HepG2 (cell line): ENCODE measurements at regions not wholly inside any gene's neighbourhood (a gene's known extent, or its start where the extent isn't known, plus 50 kb on each side); places are given as distances from the start of the nearest gene placed in this dataset.

Source experiments
- ATAC-seq: fragments of 200-7000 bp; cut with Tn5 transposase; 3 replicates; pipeline ENCODE4 v1.9.1; 2020; ENCODE audit warnings: mild to moderate bottlenecking, moderate library complexity
- BruUV-seq: library from RNA; stranded (reverse); fragments of 400-500 nt; replicated peaks from 2 replicates; lab custom pipeline; 2021; lab: Mats Ljungman, UMichigan
- CTCF ChIA-PET: fragments of 300-600 bp; formaldehyde crosslinking; extraction: SDS; loops from one replicate; lab custom pipeline; 2021; ENCODE audit warnings: low total read pairs, inconsistent platforms, low intra/inter-chr PET ratio; lab: Yijun Ruan, JAX
- POLR2A ChIA-PET: fragments of 350-600 bp; sonication (Branson Sonifier 250); formaldehyde crosslinking; loops from one replicate; lab custom pipeline; 2020; ENCODE audit warnings: antibody characterized with exemption, inconsistent platforms; lab: Yijun Ruan, JAX
- DNase-seq: peaks from one replicate; pipeline ENCODE4 v3.0.0-alpha.2; 2015; ENCODE audit warnings: low spot score
- FAIRE-seq: peaks from 3 replicates; lab custom pipeline; 2011; peaks lifted over from hg19 to GRCh38; lab: Jason Lieb, UNC
- H2AFZ ChIP-seq: one replicate; pipeline ENCODE4 v1.6.1; 2011; ENCODE audit warnings: low read length, inconsistent platforms
- H3K27ac ChIP-seq: fragments of 300-600 bp; 3 replicates; pipeline ENCODE4 v1.8.0; 2011; ENCODE audit warnings: mixed run types, mild to moderate bottlenecking, mixed read lengths, low read length, inconsistent platforms; ENCODE audit not compliant: insufficient read depth; ENCODE audit errors: extremely low read length
- H3K27me3 ChIP-seq, 2 experiments: fragments of 200-600 bp in 1 of 2; 2 replicates in 1 of 2; 3 replicates in 1 of 2; pipeline versions ENCODE4 v1.6.0 to v1.8.0; 2011; ENCODE audit warnings: low read length in 2 of 2, mild to moderate bottlenecking in 2 of 2, moderate library complexity in 2 of 2, inconsistent platforms in 1 of 2; ENCODE audit not compliant: insufficient read depth in 2 of 2, control insufficient read depth in 1 of 2
- H3K36me3 ChIP-seq, 2 experiments: fragments of 200-600 bp in 1 of 2; replicated peaks in 1 of 2; 2 replicates in 1 of 2; 3 replicates in 1 of 2; pipeline versions ENCODE4 v1.5.1 to v1.8.0; 2011; ENCODE audit warnings: low read length in 2 of 2, inconsistent platforms in 1 of 2; ENCODE audit not compliant: insufficient read depth in 2 of 2, control insufficient read depth in 1 of 2
- H3K4me1 ChIP-seq: 2 replicates; pipeline ENCODE4 v1.5.1; 2012; ENCODE audit warnings: low read length, inconsistent platforms; ENCODE audit not compliant: insufficient read depth
- H3K4me2 ChIP-seq: 2 replicates; pipeline ENCODE4 v1.6.0; 2011; ENCODE audit warnings: low read depth, low read length, inconsistent platforms
- H3K4me3 ChIP-seq, 3 experiments: fragments of 200-600 bp in 1 of 3; sonication (generic), shearing (Covaris generic) in 1 of 3; replicated peaks in 1 of 3; 2 replicates each; pipeline ENCODE4 v1.5.1; 2011 to 2016; ENCODE audit warnings: low read length in 3 of 3, inconsistent platforms in 2 of 3, low read depth in 2 of 3, mild to moderate bottlenecking in 2 of 3, control low read depth in 1 of 3, mixed read lengths in 1 of 3; ENCODE audit not compliant: insufficient read depth in 1 of 3
- H3K79me2 ChIP-seq: one replicate; pipeline ENCODE4 v1.6.1; 2011; ENCODE audit warnings: low read length, inconsistent platforms; ENCODE audit not compliant: insufficient read depth
- H3K9ac ChIP-seq: 2 replicates; pipeline ENCODE4 v1.6.0; 2011; ENCODE audit warnings: mild to moderate bottlenecking, low read depth, low read length, inconsistent platforms; ENCODE audit not compliant: insufficient read depth
- H3K9me3 ChIP-seq: 2 replicates; pipeline ENCODE4 v1.5.1; 2012; ENCODE audit warnings: mild to moderate bottlenecking, low read length
- H4K20me1 ChIP-seq: 2 replicates; pipeline ENCODE4 v1.6.0; 2011; ENCODE audit warnings: inconsistent platforms, mild to moderate bottlenecking, low read length, moderate library complexity; ENCODE audit not compliant: insufficient read depth
- FOXM1 ChIP-seq: sonication (generic); formaldehyde crosslinking; IDR thresholded peaks from 2 replicates; pipeline ENCODE4 v1.5.0; 2020; ENCODE audit warnings: missing genetic modification reagents
- GATA4 ChIP-seq: sonication (generic); IDR thresholded peaks from 2 replicates; pipeline ENCODE4 v1.6.1; 2016; ENCODE audit warnings: antibody characterized with exemption, low read depth, borderline replicate concordance
- GLI4 ChIP-seq: sonication (generic); formaldehyde crosslinking; IDR thresholded peaks from 2 replicates; pipeline ENCODE4 v1.5.1; 2020; ENCODE audit warnings: missing genetic modification reagents, mild to moderate bottlenecking, moderate library complexity, borderline replicate concordance
- GPN1 ChIP-seq: sonication (generic); formaldehyde crosslinking; IDR thresholded peaks from 2 replicates; pipeline ENCODE4 v1.5.1; 2020; ENCODE audit warnings: missing genetic modification reagents, borderline replicate concordance
- HOXA3 ChIP-seq: sonication (generic); formaldehyde crosslinking; IDR thresholded peaks from 2 replicates; pipeline ENCODE4 v1.5.0; 2020; ENCODE audit warnings: missing genetic modification reagents
- KAT2B ChIP-seq: fragments of 150-350 bp; IDR thresholded peaks from 2 replicates; pipeline ENCODE4 v1.6.1; 2014; ENCODE audit warnings: low read depth, low read length, borderline replicate concordance
- KLF13 ChIP-seq: sonication (generic); formaldehyde crosslinking; IDR thresholded peaks from 2 replicates; pipeline ENCODE4 v1.4.0; 2020; ENCODE audit warnings: mild to moderate bottlenecking, missing genetic modification reagents
- MAZ ChIP-seq, 2 experiments: sonication (generic) in 1 of 2; formaldehyde crosslinking in 1 of 2; IDR thresholded peaks; 2 replicates each; pipeline versions ENCODE4 v1.5.0 to v1.6.1; 2012 to 2020; ENCODE audit warnings: low read depth in 2 of 2, mild to moderate bottlenecking in 2 of 2, borderline replicate concordance in 1 of 2, improper control_type of control experiment in 1 of 2, low read length in 1 of 2, missing genetic modification reagents in 1 of 2, moderate library complexity in 1 of 2
- MEF2D ChIP-seq: sonication (generic); formaldehyde crosslinking; IDR thresholded peaks from 2 replicates; pipeline ENCODE4 v1.5.1; 2020; ENCODE audit warnings: mild to moderate bottlenecking, missing genetic modification reagents
- NPAS2 ChIP-seq: sonication (generic); formaldehyde crosslinking; IDR thresholded peaks from 2 replicates; pipeline ENCODE4 v1.8.0; 2022; ENCODE audit warnings: mild to moderate bottlenecking, missing genetic modification reagents, borderline replicate concordance
- TSC22D2 ChIP-seq: sonication (generic); formaldehyde crosslinking; IDR thresholded peaks from 2 replicates; pipeline ENCODE4 v1.5.1; 2020; ENCODE audit warnings: missing genetic modification reagents, mild to moderate bottlenecking, borderline replicate concordance
- ZFP62 ChIP-seq: sonication (generic); formaldehyde crosslinking; IDR thresholded peaks from 2 replicates; pipeline ENCODE4 v1.4.0; 2020; ENCODE audit warnings: missing genetic modification reagents
- ZFP90 ChIP-seq: sonication (generic); formaldehyde crosslinking; IDR thresholded peaks from 2 replicates; pipeline ENCODE4 v1.8.0; 2022; ENCODE audit warnings: missing genetic modification reagents, mild to moderate bottlenecking, inconsistent platforms, borderline replicate concordance
- ZMAT3 ChIP-seq: sonication (generic); formaldehyde crosslinking; conservative IDR thresholded peaks from 2 replicates; pipeline ENCODE4 v1.7.0; 2021; ENCODE audit warnings: missing genetic modification reagents
- ZNF251 ChIP-seq: sonication (generic); formaldehyde crosslinking; IDR thresholded peaks from 2 replicates; pipeline ENCODE4 v1.9.0; 2021; ENCODE audit warnings: mild to moderate bottlenecking, missing genetic modification reagents
- ZNF672 ChIP-seq: sonication (generic); formaldehyde crosslinking; IDR thresholded peaks from 2 replicates; pipeline ENCODE4 v1.8.1; 2022; ENCODE audit warnings: missing genetic modification reagents
- WGBS: methylation state at CpG from one replicate; pipeline ENCODE4 v1.1.6; 2017; ENCODE audit warnings: low lambda C conversion rate; 5-methylcytosine and 5-hydroxymethylcytosine counted together
- in situ Hi-C: cut with HindIII; loops from 2 replicates; pipeline ENCODE4 v1.10.0; 2017; ENCODE audit warnings: low pct_unique_long_range_greater_than_20kb; ENCODE audit not compliant: extremely low pct_ligation_motif_present
- intact Hi-C: fragments of 100-400 bp; cut with micrococcal nuclease; formaldehyde crosslinking; loops from one replicate; pipeline ENCODE4 v1.10.0; 2022; ENCODE audit not compliant: unreplicated experiment
- TF ChIP-seq, protein P1 (sequence below): sonication (generic); formaldehyde crosslinking; IDR thresholded peaks from 2 replicates; pipeline ENCODE4 v1.4.0; 2020; ENCODE audit warnings: missing genetic modification reagents
- TF ChIP-seq, protein P2 (sequence below): sonication (generic); formaldehyde crosslinking; IDR thresholded peaks from 2 replicates; pipeline ENCODE4 v1.4.0; 2020; ENCODE audit warnings: mild to moderate bottlenecking, missing genetic modification reagents, borderline replicate concordance

DNA sequence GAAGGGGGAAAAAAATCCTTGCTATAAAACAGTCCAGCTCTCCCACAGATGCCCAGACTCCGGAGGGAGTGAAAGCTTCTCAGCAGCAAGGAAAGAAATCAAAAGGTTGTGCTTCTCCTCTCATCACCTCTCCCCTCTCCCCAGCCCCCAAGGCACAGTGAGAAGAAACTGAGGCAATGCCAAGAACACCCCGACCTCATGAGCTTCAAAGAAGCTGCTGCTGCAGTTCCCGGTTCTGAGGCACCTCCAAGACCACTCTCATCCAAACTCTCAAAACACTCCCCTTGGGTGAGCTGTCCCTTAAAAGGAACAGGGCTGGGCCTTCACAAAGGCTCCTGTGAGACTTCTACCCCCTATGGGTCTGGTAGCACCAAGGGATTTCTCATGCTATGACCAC lies 62.0 kb upstream of the KLF7 start (continued):
- TF ChIP-seq NPAS2 (CRISPR knock-in tag): no peak
- TF ChIP-seq ZNF672 (CRISPR knock-in tag): no peak
- no peak for TF ChIP-seq ZNF251
- TF ChIP-seq TSC22D2: no peak
- no peak for TF ChIP-seq ZFP90
- TF ChIP-seq ZFP62 (CRISPR knock-in tag): no peak
- no peak for TF ChIP-seq GPN1 (CRISPR knock-in tag)
- TF ChIP-seq, all 625 proteins: peak for 0

DNA sequence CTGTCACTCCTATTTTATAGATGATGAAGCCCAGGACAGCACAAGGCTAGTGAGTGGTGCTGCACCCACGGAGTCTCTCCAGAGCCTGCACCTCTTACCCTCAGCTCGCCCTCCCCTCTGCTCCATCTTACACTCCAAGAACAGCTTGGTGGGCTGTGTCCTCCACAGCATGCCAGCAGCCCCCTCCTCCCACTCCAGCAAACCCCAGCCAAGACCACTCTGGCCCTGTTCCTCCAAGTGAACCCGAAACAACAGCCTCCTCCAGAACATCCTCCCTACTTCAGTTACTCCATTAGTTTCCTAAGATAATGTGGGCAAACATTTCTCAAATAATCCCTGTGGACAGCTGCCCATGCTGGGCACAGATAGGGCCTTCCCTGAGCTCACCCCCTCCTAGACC lies 62.7 kb upstream of the KLF7 start:
- intact Hi-C loops: no loop called here
- Histone ChIP-seq H3K4me1 (no peaks in the 10 kb centered on the region), H3K4me3 (no peak overlapping the region), H3K27me3 (no peaks in the 10 kb centered on the region; a peak in 1 of 5 replicates), H3K36me3 (no peaks in the 10 kb centered on the region), H4K20me1 (no peaks in the 10 kb centered on the region), H3K79me2 (no peaks in the 10 kb centered on the region), H3K4me2 (no peak overlapping the region), H3K9me3 (no peaks in the 10 kb centered on the region), H2AFZ (no peak overlapping the region), H3K9ac (no peak overlapping the region), H3K27ac (no peak overlapping the region)
- DNase-seq: no peak
- BruUV-seq: no TSS peak
- 0% methylated on average over 3 of the region's 3 CpGs for WGBS
- POLR2A ChIA-PET: no interaction called here
- in situ Hi-C loops: no loop called here
- FAIRE-seq: no peak
- CTCF ChIA-PET: no interaction called here
- ATAC-seq: no peak
- no peak for TF ChIP-seq ZMAT3
- no peak for TF ChIP-seq KAT2B
- TF ChIP-seq, protein P1, sequence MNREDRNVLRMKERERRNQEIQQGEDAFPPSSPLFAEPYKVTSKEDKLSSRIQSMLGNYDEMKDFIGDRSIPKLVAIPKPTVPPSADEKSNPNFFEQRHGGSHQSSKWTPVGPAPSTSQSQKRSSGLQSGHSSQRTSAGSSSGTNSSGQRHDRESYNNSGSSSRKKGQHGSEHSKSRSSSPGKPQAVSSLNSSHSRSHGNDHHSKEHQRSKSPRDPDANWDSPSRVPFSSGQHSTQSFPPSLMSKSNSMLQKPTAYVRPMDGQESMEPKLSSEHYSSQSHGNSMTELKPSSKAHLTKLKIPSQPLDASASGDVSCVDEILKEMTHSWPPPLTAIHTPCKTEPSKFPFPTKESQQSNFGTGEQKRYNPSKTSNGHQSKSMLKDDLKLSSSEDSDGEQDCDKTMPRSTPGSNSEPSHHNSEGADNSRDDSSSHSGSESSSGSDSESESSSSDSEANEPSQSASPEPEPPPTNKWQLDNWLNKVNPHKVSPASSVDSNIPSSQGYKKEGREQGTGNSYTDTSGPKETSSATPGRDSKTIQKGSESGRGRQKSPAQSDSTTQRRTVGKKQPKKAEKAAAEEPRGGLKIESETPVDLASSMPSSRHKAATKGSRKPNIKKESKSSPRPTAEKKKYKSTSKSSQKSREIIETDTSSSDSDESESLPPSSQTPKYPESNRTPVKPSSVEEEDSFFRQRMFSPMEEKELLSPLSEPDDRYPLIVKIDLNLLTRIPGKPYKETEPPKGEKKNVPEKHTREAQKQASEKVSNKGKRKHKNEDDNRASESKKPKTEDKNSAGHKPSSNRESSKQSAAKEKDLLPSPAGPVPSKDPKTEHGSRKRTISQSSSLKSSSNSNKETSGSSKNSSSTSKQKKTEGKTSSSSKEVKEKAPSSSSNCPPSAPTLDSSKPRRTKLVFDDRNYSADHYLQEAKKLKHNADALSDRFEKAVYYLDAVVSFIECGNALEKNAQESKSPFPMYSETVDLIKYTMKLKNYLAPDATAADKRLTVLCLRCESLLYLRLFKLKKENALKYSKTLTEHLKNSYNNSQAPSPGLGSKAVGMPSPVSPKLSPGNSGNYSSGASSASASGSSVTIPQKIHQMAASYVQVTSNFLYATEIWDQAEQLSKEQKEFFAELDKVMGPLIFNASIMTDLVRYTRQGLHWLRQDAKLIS (CRISPR knock-in tag): no peak
- TF ChIP-seq FOXM1 (CRISPR knock-in tag): no peak
- no peak for TF ChIP-seq HOXA3
- no peak for TF ChIP-seq MEF2D (CRISPR knock-in tag)
- TF ChIP-seq, protein P2, sequence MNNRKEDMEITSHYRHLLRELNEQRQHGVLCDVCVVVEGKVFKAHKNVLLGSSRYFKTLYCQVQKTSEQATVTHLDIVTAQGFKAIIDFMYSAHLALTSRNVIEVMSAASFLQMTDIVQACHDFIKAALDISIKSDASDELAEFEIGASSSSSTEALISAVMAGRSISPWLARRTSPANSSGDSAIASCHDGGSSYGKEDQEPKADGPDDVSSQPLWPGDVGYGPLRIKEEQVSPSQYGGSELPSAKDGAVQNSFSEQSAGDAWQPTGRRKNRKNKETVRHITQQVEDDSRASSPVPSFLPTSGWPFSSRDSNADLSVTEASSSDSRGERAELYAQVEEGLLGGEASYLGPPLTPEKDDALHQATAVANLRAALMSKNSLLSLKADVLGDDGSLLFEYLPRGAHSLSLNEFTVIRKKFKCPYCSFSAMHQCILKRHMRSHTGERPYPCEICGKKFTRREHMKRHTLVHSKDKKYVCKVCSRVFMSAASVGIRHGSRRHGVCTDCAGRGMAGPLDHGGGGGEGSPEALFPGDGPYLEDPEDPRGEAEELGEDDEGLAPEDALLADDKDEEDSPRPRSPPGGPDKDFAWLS: no peak
- TF ChIP-seq KLF13: no peak
- TF ChIP-seq MAZ (IDR thresholded peaks at IDR 0.05; ENCODE audit: borderline replicate concordance, low read depth, low read length): no peak
- TF ChIP-seq MAZ (CRISPR knock-in tag; IDR thresholded peaks at IDR 0.05; ENCODE audit: low read depth): no peak
- TF ChIP-seq GATA4: no peak
- no peak for TF ChIP-seq GLI4 (CRISPR knock-in tag)
